Brain pericyte (primary cell): ENCODE measurements at regions not wholly inside any gene's neighbourhood (a gene's known extent, or its start where the extent isn't known, plus 50 kb on each side); places are given as distances from the start of the nearest gene placed in this dataset.
"Not testable (repeated sequence)": the region's sequence is repeated elsewhere in the genome, so short reads cannot be mapped to it uniquely, and the experiment has no call there.

Experiments
- DNase-seq: peaks from one replicate; pipeline ENCODE4 v3.0.0-alpha.2; 2012; ENCODE audit warnings: low read depth, low spot score

- DNase-seq: no peak
These were observed 242.0 kb downstream of the ARHGAP12 start for GRCh38 chr10:31686599-31686998.

- no peak for DNase-seq
These were observed 244.9 kb downstream of the ARHGAP12 start for GRCh38 chr10:31683682-31684081.

- DNase-seq: no peak
These were observed 248.7 kb downstream of the ARHGAP12 start for GRCh38 chr10:31679936-31680335.

GRCh38 chr10:31678575-31679516 is 249.8 kb downstream of the ARHGAP12 start:
- no peak for DNase-seq

GRCh38 chr10:31678139-31678536 is 250.5 kb downstream of the ARHGAP12 start:
- DNase-seq: no peak

- DNase-seq: no peak
These were observed 251.2 kb downstream of the ARHGAP12 start for GRCh38 chr10:31677195-31678138.

- DNase-seq: no peak
These were observed 252.9 kb downstream of the ARHGAP12 start for GRCh38 chr10:31675726-31676125.

- no peak for DNase-seq
These were observed 259.3 kb downstream of the ARHGAP12 start for GRCh38 chr10:31669357-31669756.

- DNase-seq: no peak
These were observed 260.3 kb downstream of the ARHGAP12 start for GRCh38 chr10:31668326-31668725.

- DNase-seq: not testable (repeated sequence)
These were observed 262.8 kb downstream of the ARHGAP12 start for GRCh38 chr10:31665764-31666279.

- no peak for DNase-seq
These were observed 263.8 kb downstream of the ARHGAP12 start for GRCh38 chr10:31664803-31665202.

GRCh38 chr10:31664071-31664470 is 264.6 kb downstream of the ARHGAP12 start:
- not testable (repeated sequence) for DNase-seq

GRCh38 chr10:31660300-31660699 is 268.3 kb downstream of the ARHGAP12 start:
- no peak for DNase-seq

GRCh38 chr10:31659665-31660064 is 269.0 kb downstream of the ARHGAP12 start:
- no peak for DNase-seq

GRCh38 chr10:31657434-31657872 is 271.2 kb downstream of the ARHGAP12 start:
- no peak for DNase-seq

- no peak for DNase-seq
These were observed 271.7 kb downstream of the ARHGAP12 start for GRCh38 chr10:31656851-31657433.

GRCh38 chr10:31652038-31652437 is 276.6 kb downstream of the ARHGAP12 start:
- no peak for DNase-seq

GRCh38 chr10:31650010-31650409 is 278.6 kb downstream of the ARHGAP12 start:
- peak; percentile 69 for DNase-seq

GRCh38 chr10:31648966-31649365 is 279.7 kb downstream of the ARHGAP12 start:
- no peak for DNase-seq

GRCh38 chr10:31647861-31648260 is 280.8 kb downstream of the ARHGAP12 start:
- DNase-seq: no peak

GRCh38 chr10:31646519-31646918 is 282.1 kb downstream of the ARHGAP12 start:
- no peak for DNase-seq

GRCh38 chr10:31645786-31646185 is 282.8 kb downstream of the ARHGAP12 start:
- DNase-seq: no peak
